Osteoblast (primary cell): ENCODE measurements at regions not wholly inside any gene's neighbourhood (a gene's known extent, or its start where the extent isn't known, plus 50 kb on each side); places are given as distances from the start of the nearest gene placed in this dataset.
"Not testable (repeated sequence)": the region's sequence is repeated elsewhere in the genome, so short reads cannot be mapped to it uniquely, and the experiment has no call there.

Source experiments
- DNase-seq: peaks from one replicate; pipeline ENCODE4 v3.0.0; 2011; ENCODE audit warnings: low spot score, mixed read lengths; ENCODE audit not compliant: insufficient read length; ENCODE audit errors: missing footprints
- H2AFZ ChIP-seq: 2 replicates; pipeline ENCODE4 v1.6.0; 2011; ENCODE audit warnings: mild to moderate bottlenecking, low read length
- H3K27ac ChIP-seq: 2 replicates; pipeline ENCODE4 v1.5.1; 2011; ENCODE audit warnings: mild to moderate bottlenecking, low read depth, low read length, moderate library complexity
- H3K27me3 ChIP-seq: 2 replicates; pipeline ENCODE4 v1.6.0; 2012; ENCODE audit warnings: mild to moderate bottlenecking, control low read depth, inconsistent platforms, low read length, moderate library complexity; ENCODE audit not compliant: insufficient read depth
- H3K36me3 ChIP-seq: 2 replicates; pipeline ENCODE4 v1.5.1; 2011; ENCODE audit warnings: mild to moderate bottlenecking, low read length, control low read depth, moderate library complexity; ENCODE audit not compliant: insufficient read depth
- H3K4me1 ChIP-seq: 2 replicates; pipeline ENCODE4 v1.5.1; 2011; ENCODE audit warnings: mild to moderate bottlenecking, low read length, control low read depth, moderate library complexity; ENCODE audit not compliant: insufficient read depth
- H3K4me2 ChIP-seq: 2 replicates; pipeline ENCODE4 v1.6.0; 2011; ENCODE audit warnings: mild to moderate bottlenecking, low read length; ENCODE audit not compliant: insufficient read depth
- H3K4me3 ChIP-seq: fragments of 200-600 bp; sonication (generic); 3 replicates; pipeline ENCODE4 v1.5.1; 2012; ENCODE audit warnings: mild to moderate bottlenecking, low read length, inconsistent platforms; ENCODE audit not compliant: insufficient read depth
- H3K79me2 ChIP-seq: 2 replicates; pipeline ENCODE4 v1.6.0; 2012; ENCODE audit warnings: mild to moderate bottlenecking, low read length, control low read depth, inconsistent platforms; ENCODE audit not compliant: insufficient read depth
- H3K9me3 ChIP-seq: 2 replicates; pipeline ENCODE4 v1.5.1; 2011; ENCODE audit warnings: low read depth, low read length, control low read depth
- H4K20me1 ChIP-seq: 2 replicates; pipeline ENCODE4 v1.6.0; 2012; ENCODE audit warnings: mild to moderate bottlenecking, low read length, control low read depth; ENCODE audit not compliant: insufficient read depth
- TF ChIP-seq, protein P1 (sequence below): IDR thresholded peaks from 2 replicates; pipeline ENCODE4 v1.5.1; 2011; ENCODE audit warnings: mild to moderate bottlenecking, low read depth, low read length, moderate library complexity; ENCODE audit errors: extremely low read depth

DNA sequence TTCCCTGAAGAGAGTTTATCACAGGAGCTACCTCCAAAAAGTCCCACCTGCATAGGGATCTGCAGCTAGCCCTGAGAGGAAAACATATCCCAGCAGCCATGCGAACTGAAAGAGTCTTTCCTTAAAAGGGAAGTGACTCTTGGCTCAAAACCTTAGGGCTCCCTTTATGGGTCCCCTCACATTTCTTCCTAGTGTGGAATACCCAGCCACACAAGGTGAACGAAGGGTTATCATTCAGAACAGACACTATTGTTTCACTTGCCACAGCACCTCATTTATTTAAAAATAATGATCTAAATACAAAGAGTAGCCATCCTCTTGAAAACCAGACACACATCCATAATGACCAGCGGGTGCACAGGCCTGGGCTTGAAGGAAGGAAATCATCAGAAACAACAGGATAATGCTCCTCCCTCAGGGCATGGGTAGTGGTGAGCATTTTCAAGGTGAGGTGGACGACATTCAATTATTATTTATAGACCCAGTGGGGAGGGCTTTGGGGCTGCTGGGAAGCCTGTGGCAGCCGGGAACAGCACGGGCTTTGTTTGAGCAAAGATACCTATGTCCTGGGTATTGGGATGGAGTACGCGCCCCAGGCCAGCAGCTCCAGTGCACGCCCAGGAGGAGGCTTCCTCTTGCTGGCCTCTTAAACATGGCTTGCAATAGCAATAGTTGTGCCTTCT, 119.0 kb upstream of the ITGA6 start:
- H3K4me2 ChIP-seq: no peak overlapping the region
- no peaks in the 10 kb centered on the region for H3K27me3 ChIP-seq
- H4K20me1 ChIP-seq: no peaks in the 10 kb centered on the region
- TF ChIP-seq, protein P1, sequence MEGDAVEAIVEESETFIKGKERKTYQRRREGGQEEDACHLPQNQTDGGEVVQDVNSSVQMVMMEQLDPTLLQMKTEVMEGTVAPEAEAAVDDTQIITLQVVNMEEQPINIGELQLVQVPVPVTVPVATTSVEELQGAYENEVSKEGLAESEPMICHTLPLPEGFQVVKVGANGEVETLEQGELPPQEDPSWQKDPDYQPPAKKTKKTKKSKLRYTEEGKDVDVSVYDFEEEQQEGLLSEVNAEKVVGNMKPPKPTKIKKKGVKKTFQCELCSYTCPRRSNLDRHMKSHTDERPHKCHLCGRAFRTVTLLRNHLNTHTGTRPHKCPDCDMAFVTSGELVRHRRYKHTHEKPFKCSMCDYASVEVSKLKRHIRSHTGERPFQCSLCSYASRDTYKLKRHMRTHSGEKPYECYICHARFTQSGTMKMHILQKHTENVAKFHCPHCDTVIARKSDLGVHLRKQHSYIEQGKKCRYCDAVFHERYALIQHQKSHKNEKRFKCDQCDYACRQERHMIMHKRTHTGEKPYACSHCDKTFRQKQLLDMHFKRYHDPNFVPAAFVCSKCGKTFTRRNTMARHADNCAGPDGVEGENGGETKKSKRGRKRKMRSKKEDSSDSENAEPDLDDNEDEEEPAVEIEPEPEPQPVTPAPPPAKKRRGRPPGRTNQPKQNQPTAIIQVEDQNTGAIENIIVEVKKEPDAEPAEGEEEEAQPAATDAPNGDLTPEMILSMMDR: no peak
- no peaks in the 10 kb centered on the region for H3K9me3 ChIP-seq
- no peaks in the 10 kb centered on the region for H3K36me3 ChIP-seq
- DNase-seq: no peak
- H3K27ac ChIP-seq: no peak overlapping the region
- H3K79me2 ChIP-seq: no peaks in the 10 kb centered on the region
- no peak overlapping the region for H2AFZ ChIP-seq
- no peaks in the 10 kb centered on the region for H3K4me1 ChIP-seq
- no peak overlapping the region for H3K4me3 ChIP-seq

DNA sequence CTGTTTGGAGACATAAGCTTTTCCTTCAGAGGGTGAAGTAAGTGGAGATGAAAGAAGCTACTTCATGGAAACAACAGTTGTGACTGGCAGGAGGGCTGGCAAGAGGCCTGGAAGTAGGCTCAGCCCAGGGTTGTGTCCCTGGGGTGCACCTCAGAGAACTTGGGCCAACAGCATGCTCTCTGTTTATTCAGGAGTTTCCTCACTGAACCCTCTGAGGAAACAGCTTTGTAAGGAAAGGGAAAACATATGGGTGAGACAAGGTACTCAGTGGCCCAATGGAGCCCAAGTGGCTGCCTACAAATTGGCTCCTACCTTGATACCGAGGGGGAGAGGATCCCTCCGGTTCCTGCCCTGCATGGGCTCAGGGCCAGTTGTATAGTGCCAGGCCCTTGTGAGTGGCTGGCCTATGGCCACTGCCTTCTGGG, 115.5 kb upstream of the ITGA6 start:
- Histone ChIP-seq H3K9me3 (no peaks in the 10 kb centered on the region), H3K4me1 (no peaks in the 10 kb centered on the region), H3K4me2 (no peak overlapping the region), H3K4me3 (no peak overlapping the region), H4K20me1 (no peaks in the 10 kb centered on the region), H2AFZ (no peak overlapping the region), H3K27ac (no peak overlapping the region), H3K79me2 (no peaks in the 10 kb centered on the region), H3K36me3 (no peaks in the 10 kb centered on the region), H3K27me3 (no peaks in the 10 kb centered on the region)
- peak; percentile 71 for DNase-seq
- TF ChIP-seq, protein P1: no peak

DNA sequence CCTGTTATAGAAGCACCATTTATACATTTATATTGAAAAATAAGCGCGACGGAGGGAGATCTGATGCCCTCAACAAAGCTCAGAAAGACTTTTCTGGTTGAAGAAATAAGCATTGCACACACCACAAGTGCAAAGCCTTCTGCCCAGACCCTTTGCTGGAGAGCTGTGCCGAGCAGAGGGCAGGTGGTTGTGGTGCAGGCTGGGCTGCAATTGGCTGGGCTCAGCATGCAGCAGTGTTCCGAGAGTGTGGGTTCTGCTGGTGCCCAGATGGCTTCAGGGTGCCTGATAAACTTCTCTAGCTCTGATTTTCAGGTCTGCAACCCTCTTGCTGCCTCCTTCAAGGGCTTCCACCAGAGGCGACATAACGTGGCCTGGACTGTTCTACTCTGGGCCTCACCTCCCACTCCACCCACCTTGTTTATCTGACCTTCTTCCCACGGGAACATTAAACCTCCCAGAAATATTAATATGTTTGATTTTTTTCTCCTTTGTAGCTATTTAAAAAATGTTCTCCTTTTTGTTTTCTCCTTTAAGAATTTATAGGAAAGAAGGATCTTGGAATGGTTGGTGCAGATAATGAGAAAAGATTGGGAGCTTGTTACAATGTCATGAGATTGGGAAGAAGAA, 113.6 kb upstream of the ITGA6 start:
- H3K4me2 ChIP-seq: no peak overlapping the region
- H4K20me1 ChIP-seq: no peaks in the 10 kb centered on the region
- no peaks in the 10 kb centered on the region for H3K4me1 ChIP-seq
- H2AFZ ChIP-seq: no peak overlapping the region
- TF ChIP-seq, protein P1: no peak
- H3K79me2 ChIP-seq: no peaks in the 10 kb centered on the region
- H3K27ac ChIP-seq: no peak overlapping the region
- H3K36me3 ChIP-seq: no peaks in the 10 kb centered on the region
- DNase-seq: no peak
- no peak overlapping the region for H3K4me3 ChIP-seq
- H3K9me3 ChIP-seq: no peaks in the 10 kb centered on the region
- no peaks in the 10 kb centered on the region for H3K27me3 ChIP-seq

DNA sequence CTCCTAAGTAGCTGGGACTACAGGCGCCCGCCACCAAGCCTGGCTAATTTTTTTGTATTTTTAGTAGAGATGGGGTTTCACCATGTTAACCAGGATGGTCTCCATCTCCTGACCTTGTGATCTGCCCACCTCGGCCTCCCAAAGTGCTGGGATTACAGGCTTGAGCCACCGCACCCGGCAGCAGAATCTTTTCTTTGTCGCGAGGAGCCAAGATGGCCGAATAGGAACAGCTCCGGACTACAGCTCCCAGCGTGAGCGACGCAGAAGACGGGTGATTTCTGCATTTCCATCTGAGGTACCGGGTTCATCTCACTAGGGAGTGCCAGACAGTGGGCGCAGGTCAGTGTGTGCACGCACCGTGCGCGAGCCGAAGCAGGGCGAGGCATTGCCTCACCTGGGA, 112.3 kb upstream of the ITGA6 start:
- H3K9me3 ChIP-seq, H3K4me1 ChIP-seq, H3K27ac ChIP-seq, DNase-seq, H3K4me2 ChIP-seq, H3K36me3 ChIP-seq, H3K4me3 ChIP-seq, H2AFZ ChIP-seq, H3K27me3 ChIP-seq, H3K79me2 ChIP-seq, H4K20me1 ChIP-seq: not testable (repeated sequence)
